Tibial nerve (tissue), 3 donors: ENCODE measurements at regions not wholly inside any gene's neighbourhood (a gene's known extent, or its start where the extent isn't known, plus 50 kb on each side); places are given as distances from the start of the nearest gene placed in this dataset.
"Not testable (repeated sequence)": the region's sequence is repeated elsewhere in the genome, so short reads cannot be mapped to it uniquely, and the experiment has no call there.

Experiments used
- POLR2A ChIP-seq, 2 donors: fragments of 450-650 bp; IDR thresholded peaks; one replicate each; pipeline ENCODE4 v1.6.1; 2017; ENCODE audit warnings: antibody characterized with exemption in 2 of 2, mild to moderate bottlenecking in 2 of 2, moderate library complexity in 2 of 2
- TF ChIP-seq, protein P1 (sequence below), 5 experiments: fragments of 200-600 bp in 3 of 5; fragments of 450-650 bp in 2 of 5; sonication (generic) in 3 of 5; IDR thresholded peaks; one replicate each; pipeline ENCODE4 v1.5.1; 2016 to 2019; ENCODE audit warnings: antibody characterized with exemption in 5 of 5, mild to moderate bottlenecking in 3 of 5, moderate library complexity in 2 of 5

DNA sequence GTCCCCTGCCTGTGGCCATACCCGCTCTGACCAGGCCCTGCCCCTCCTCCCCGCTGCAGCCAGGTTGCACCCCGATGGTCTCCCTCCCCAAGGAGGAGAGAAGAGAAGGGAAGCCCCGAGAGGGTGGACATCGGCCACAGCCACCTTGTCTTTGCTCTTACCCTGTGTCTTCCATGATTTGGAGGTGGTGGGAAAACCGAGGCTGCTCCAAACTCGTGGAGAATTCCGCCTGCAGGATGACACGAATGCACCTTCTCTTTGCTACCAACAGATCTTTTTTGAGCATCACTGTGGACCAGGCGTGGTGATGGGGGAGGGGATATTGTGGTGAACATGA is 60.4 kb downstream of the ART5 start:
- TF ChIP-seq POLR2A (IDR thresholded peaks at IDR 0.05): not testable (repeated sequence)
- TF ChIP-seq, protein P1, sequence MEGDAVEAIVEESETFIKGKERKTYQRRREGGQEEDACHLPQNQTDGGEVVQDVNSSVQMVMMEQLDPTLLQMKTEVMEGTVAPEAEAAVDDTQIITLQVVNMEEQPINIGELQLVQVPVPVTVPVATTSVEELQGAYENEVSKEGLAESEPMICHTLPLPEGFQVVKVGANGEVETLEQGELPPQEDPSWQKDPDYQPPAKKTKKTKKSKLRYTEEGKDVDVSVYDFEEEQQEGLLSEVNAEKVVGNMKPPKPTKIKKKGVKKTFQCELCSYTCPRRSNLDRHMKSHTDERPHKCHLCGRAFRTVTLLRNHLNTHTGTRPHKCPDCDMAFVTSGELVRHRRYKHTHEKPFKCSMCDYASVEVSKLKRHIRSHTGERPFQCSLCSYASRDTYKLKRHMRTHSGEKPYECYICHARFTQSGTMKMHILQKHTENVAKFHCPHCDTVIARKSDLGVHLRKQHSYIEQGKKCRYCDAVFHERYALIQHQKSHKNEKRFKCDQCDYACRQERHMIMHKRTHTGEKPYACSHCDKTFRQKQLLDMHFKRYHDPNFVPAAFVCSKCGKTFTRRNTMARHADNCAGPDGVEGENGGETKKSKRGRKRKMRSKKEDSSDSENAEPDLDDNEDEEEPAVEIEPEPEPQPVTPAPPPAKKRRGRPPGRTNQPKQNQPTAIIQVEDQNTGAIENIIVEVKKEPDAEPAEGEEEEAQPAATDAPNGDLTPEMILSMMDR (IDR thresholded peaks at IDR 0.05): not testable (repeated sequence)
